ENCODE measurements at regions not wholly inside any gene's neighbourhood (a gene's known extent, or its start where the extent isn't known, plus 50 kb on each side); places are given as distances from the start of the nearest gene placed in this dataset.

- no peak for TF ChIP-seq CTCF (IDR thresholded peaks at IDR 0.05; ENCODE audit: unreplicated experiment)
- Mint-ChIP-seq H3K4me3 (ENCODE audit: unreplicated experiment) (no peak overlapping the region), H3K4me1 (ENCODE audit: unreplicated experiment) (peaks cover 8% of the 10 kb centered on the region), H3K27ac (ENCODE audit: unreplicated experiment) (no peak overlapping the region), H3K9me3 (ENCODE audit: unreplicated experiment) (no peaks in the 10 kb centered on the region), H3K27me3 (ENCODE audit: unreplicated experiment) (peaks cover 7% of the 10 kb centered on the region), H3K36me3 (ENCODE audit: low read depth, unreplicated experiment) (peaks cover 3% of the 10 kb centered on the region)
- no peak for DNase-seq (ENCODE audit: low spot score)
Measured at GRCh38 chr17:5885336-5885735, 184.8 kb upstream of the WSCD1 start.

GRCh38 chr17:5888811-5889210, 181.4 kb upstream of the WSCD1 start:
- no peak overlapping the region for H3K27ac Mint-ChIP-seq (ENCODE audit: unreplicated experiment)
- no peaks in the 10 kb centered on the region for H3K4me1 Mint-ChIP-seq (ENCODE audit: unreplicated experiment)
- H3K4me3 Mint-ChIP-seq (ENCODE audit: unreplicated experiment): no peak overlapping the region
- no peaks in the 10 kb centered on the region for H3K9me3 Mint-ChIP-seq (ENCODE audit: unreplicated experiment)
- DNase-seq (ENCODE audit: low spot score): no peak
- peaks cover 1% of the 10 kb centered on the region for H3K27me3 Mint-ChIP-seq (ENCODE audit: unreplicated experiment)
- no peak for TF ChIP-seq CTCF (IDR thresholded peaks at IDR 0.05; ENCODE audit: unreplicated experiment)
- peaks cover 3% of the 10 kb centered on the region for H3K36me3 Mint-ChIP-seq (ENCODE audit: low read depth, unreplicated experiment)

- no peak for DNase-seq (ENCODE audit: low spot score)
- Mint-ChIP-seq H3K27ac (ENCODE audit: unreplicated experiment) (no peak overlapping the region), H3K9me3 (ENCODE audit: unreplicated experiment) (no peaks in the 10 kb centered on the region), H3K4me1 (ENCODE audit: unreplicated experiment) (peaks cover 22% of the 10 kb centered on the region), H3K4me3 (ENCODE audit: unreplicated experiment) (no peak overlapping the region), H3K27me3 (ENCODE audit: unreplicated experiment) (peaks cover 1% of the 10 kb centered on the region), H3K36me3 (ENCODE audit: low read depth, unreplicated experiment) (peaks cover 3% of the 10 kb centered on the region)
- TF ChIP-seq CTCF (IDR thresholded peaks at IDR 0.05; ENCODE audit: unreplicated experiment): no peak
Measured at GRCh38 chr17:5892921-5893675, 177.1 kb upstream of the WSCD1 start.

- H3K4me1 Mint-ChIP-seq (ENCODE audit: unreplicated experiment): peaks cover 22% of the 10 kb centered on the region
- no peak overlapping the region for H3K27ac Mint-ChIP-seq (ENCODE audit: unreplicated experiment)
- no peak for TF ChIP-seq CTCF (IDR thresholded peaks at IDR 0.05; ENCODE audit: unreplicated experiment)
- H3K36me3 Mint-ChIP-seq (ENCODE audit: low read depth, unreplicated experiment): peaks cover 3% of the 10 kb centered on the region
- H3K27me3 Mint-ChIP-seq (ENCODE audit: unreplicated experiment): peaks cover 1% of the 10 kb centered on the region
- no peak for DNase-seq (ENCODE audit: low spot score)
- H3K9me3 Mint-ChIP-seq (ENCODE audit: unreplicated experiment): no peaks in the 10 kb centered on the region
- H3K4me3 Mint-ChIP-seq (ENCODE audit: unreplicated experiment): no peak overlapping the region
Measured at GRCh38 chr17:5893741-5894140, 176.4 kb upstream of the WSCD1 start.

- no peak overlapping the region for H3K4me3 Mint-ChIP-seq (ENCODE audit: unreplicated experiment)
- H3K27me3 Mint-ChIP-seq (ENCODE audit: unreplicated experiment): peaks cover under 1% of the 10 kb centered on the region
- no peak for TF ChIP-seq CTCF (IDR thresholded peaks at IDR 0.05; ENCODE audit: unreplicated experiment)
- no peak overlapping the region for H3K27ac Mint-ChIP-seq (ENCODE audit: unreplicated experiment)
- no peaks in the 10 kb centered on the region for H3K9me3 Mint-ChIP-seq (ENCODE audit: unreplicated experiment)
- no peak for DNase-seq (ENCODE audit: low spot score)
- peaks cover 22% of the 10 kb centered on the region for H3K4me1 Mint-ChIP-seq (ENCODE audit: unreplicated experiment)
- no peaks in the 10 kb centered on the region for H3K36me3 Mint-ChIP-seq (ENCODE audit: low read depth, unreplicated experiment)
Measured at GRCh38 chr17:5895276-5895675, 174.9 kb upstream of the WSCD1 start.

Measured in endothelial cell (in vitro differentiated cells).